ENCODE measurements at regions not wholly inside any gene's neighbourhood (a gene's known extent, or its start where the extent isn't known, plus 50 kb on each side); places are given as distances from the start of the nearest gene placed in this dataset.

GRCh38 chr4:83855044-83855443 is 319.1 kb downstream of the GPAT3 start:
- TF ChIP-seq CTCF (IDR thresholded peaks at IDR 0.05) = no peak
- no peak for TF ChIP-seq TCF7L2 (IDR thresholded peaks at IDR 0.05; ENCODE audit: low read depth, low read length)
